GM23338 (cell line): ENCODE measurements at regions not wholly inside any gene's neighbourhood (a gene's known extent, or its start where the extent isn't known, plus 50 kb on each side); places are given as distances from the start of the nearest gene placed in this dataset.

Experiments
- ATAC-seq: fragments of 200-7000 bp; cut with Tn5 transposase; 3 replicates; pipeline ENCODE4 v1.9.1; 2020
- DNase-seq: peaks from one replicate; pipeline ENCODE4 v3.0.0-alpha.2; 2015; ENCODE audit warnings: low spot score
- H2AFZ ChIP-seq: fragments of 200-600 bp; sonication (generic); 2 replicates; pipeline ENCODE4 v1.8.0; 2016; ENCODE audit warnings: antibody characterized with exemption, mild to moderate bottlenecking, moderate library complexity
- H3F3A ChIP-seq: fragments of 200-600 bp; sonication (generic); replicated peaks from 2 replicates; pipeline ENCODE4 v1.8.0; 2017; ENCODE audit warnings: antibody characterized with exemption, mixed run types, low read depth
- H3K27ac ChIP-seq: fragments of 200-600 bp; sonication (generic); 2 replicates; pipeline ENCODE4 v1.6.1; 2016; ENCODE audit warnings: low read depth
- H3K27me3 ChIP-seq: fragments of 200-600 bp; sonication (generic); 2 replicates; pipeline ENCODE4 v1.8.0; 2016; ENCODE audit warnings: mild to moderate bottlenecking, mixed run types, moderate library complexity; ENCODE audit not compliant: insufficient read depth
- H3K36me3 ChIP-seq: fragments of 200-600 bp; sonication (generic); 2 replicates; pipeline ENCODE4 v1.8.0; 2016; ENCODE audit warnings: mild to moderate bottlenecking; ENCODE audit not compliant: insufficient read depth
- H3K4me1 ChIP-seq: fragments of 200-600 bp; sonication (generic); 2 replicates; pipeline ENCODE4 v1.8.0; 2016; ENCODE audit warnings: mild to moderate bottlenecking, moderate library complexity; ENCODE audit not compliant: insufficient read depth
- H3K4me2 ChIP-seq: fragments of 200-600 bp; sonication (generic); 2 replicates; pipeline ENCODE4 v1.7.1; 2017; ENCODE audit warnings: mixed run types
- H3K4me3 ChIP-seq: fragments of 200-600 bp; sonication (generic); 2 replicates; pipeline ENCODE4 v1.6.1; 2016; ENCODE audit warnings: mixed run types
- H3K79me2 ChIP-seq: fragments of 200-600 bp; sonication (generic); replicated peaks from 2 replicates; pipeline ENCODE4 v1.8.0; 2017; ENCODE audit warnings: mild to moderate bottlenecking; ENCODE audit not compliant: insufficient read depth
- H3K9me2 ChIP-seq: fragments of 200-600 bp; sonication (generic); 2 replicates; pipeline ENCODE4 v1.8.0; 2017; ENCODE audit not compliant: insufficient read depth
- H4K20me1 ChIP-seq: fragments of 200-600 bp; sonication (generic); replicated peaks from 2 replicates; pipeline ENCODE4 v1.8.0; 2017; ENCODE audit warnings: mild to moderate bottlenecking; ENCODE audit not compliant: insufficient read depth
- H3K27ac Mint-ChIP-seq: 2 replicates; pipeline ENCODE4 v1.8.0; 2020; ENCODE audit warnings: inconsistent platforms, mild to moderate bottlenecking, moderate library complexity, mixed read lengths
- H3K27me3 Mint-ChIP-seq: 3 replicates; pipeline ENCODE4 v1.8.0; 2022; ENCODE audit warnings: low read depth, mild to moderate bottlenecking, moderate library complexity, mixed read lengths, inconsistent platforms; ENCODE audit not compliant: insufficient read depth, poor library complexity
- H3K36me3 Mint-ChIP-seq: 3 replicates; pipeline ENCODE4 v1.8.0; 2021; ENCODE audit warnings: low read depth, mild to moderate bottlenecking, inconsistent platforms, moderate library complexity, mixed read lengths
- H3K4me1 Mint-ChIP-seq: 3 replicates; pipeline ENCODE4 v1.8.0; 2020; ENCODE audit warnings: mild to moderate bottlenecking, inconsistent platforms, mixed read lengths
- H3K4me3 Mint-ChIP-seq: 3 replicates; pipeline ENCODE4 v1.8.0; 2021; ENCODE audit warnings: moderate library complexity, mild to moderate bottlenecking, inconsistent platforms, mixed read lengths
- H3K9me3 Mint-ChIP-seq: 3 replicates; pipeline ENCODE4 v1.8.0; 2020; ENCODE audit warnings: moderate library complexity, mild to moderate bottlenecking, inconsistent platforms, mixed read lengths
- CREB1 ChIP-seq: fragments of 250-450 bp; sonication (Bioruptor Pico); IDR thresholded peaks from 2 replicates; pipeline ENCODE4 v1.5.0; 2020; ENCODE audit warnings: low read depth, mild to moderate bottlenecking, moderate library complexity
- CTCF ChIP-seq, 2 experiments: fragments of 200-600 bp in 1 of 2; sonication (generic) in 1 of 2; conservative IDR thresholded peaks; 2 replicates each; pipeline versions ENCODE4 v1.5.1 to v1.6.1; 2016 to 2017; ENCODE audit warnings: antibody characterized with exemption in 2 of 2, low read depth in 2 of 2, mild to moderate bottlenecking in 2 of 2, moderate library complexity in 1 of 2
- EZH2 ChIP-seq: fragments of 200-600 bp; sonication (generic); IDR thresholded peaks from one replicate; pipeline ENCODE4 v1.8.0; 2017; ENCODE audit warnings: antibody characterized with exemption, mild to moderate bottlenecking, low read depth; ENCODE audit not compliant: unreplicated experiment
- EZH2phosphoT487 ChIP-seq: fragments of 200-600 bp; sonication (generic); IDR thresholded peaks from one replicate; pipeline ENCODE4 v1.8.1; 2018; ENCODE audit warnings: antibody characterized with exemption; ENCODE audit not compliant: unreplicated experiment
- JUNB ChIP-seq: IDR thresholded peaks from one replicate; pipeline ENCODE4 v1.6.1; 2016; ENCODE audit warnings: antibody characterized with exemption; ENCODE audit not compliant: unreplicated experiment
- NANOG ChIP-seq: IDR thresholded peaks from 2 replicates; pipeline ENCODE4 v1.6.1; 2016; ENCODE audit warnings: antibody characterized with exemption, borderline replicate concordance
- POLR2AphosphoS5 ChIP-seq: IDR thresholded peaks from 2 replicates; pipeline ENCODE4 v1.6.1; 2016; ENCODE audit warnings: antibody characterized with exemption, low read depth
- STAT1 ChIP-seq: IDR thresholded peaks from one replicate; pipeline ENCODE4 v1.6.1; 2016; ENCODE audit warnings: antibody characterized with exemption; ENCODE audit not compliant: unreplicated experiment
- ZNF114 ChIP-seq: fragments of 250-450 bp; sonication (Bioruptor Pico); IDR thresholded peaks from 2 replicates; pipeline ENCODE4 v1.5.0; 2020; ENCODE audit warnings: mild to moderate bottlenecking, moderate library complexity
- ZNF331 ChIP-seq: fragments of 250-450 bp; sonication (Bioruptor Pico); IDR thresholded peaks from 2 replicates; pipeline ENCODE4 v1.5.0; 2020; ENCODE audit warnings: low read depth, mild to moderate bottlenecking, moderate library complexity
- TF ChIP-seq, protein P1 (sequence below): IDR thresholded peaks from 2 replicates; pipeline ENCODE4 v1.6.1; 2016; ENCODE audit warnings: antibody characterized with exemption
- TF ChIP-seq, protein P2 (sequence below): fragments of 250-450 bp; sonication (Bioruptor Pico); IDR thresholded peaks from 2 replicates; pipeline ENCODE4 v1.5.0; 2020; ENCODE audit warnings: mild to moderate bottlenecking, moderate library complexity

DNA sequence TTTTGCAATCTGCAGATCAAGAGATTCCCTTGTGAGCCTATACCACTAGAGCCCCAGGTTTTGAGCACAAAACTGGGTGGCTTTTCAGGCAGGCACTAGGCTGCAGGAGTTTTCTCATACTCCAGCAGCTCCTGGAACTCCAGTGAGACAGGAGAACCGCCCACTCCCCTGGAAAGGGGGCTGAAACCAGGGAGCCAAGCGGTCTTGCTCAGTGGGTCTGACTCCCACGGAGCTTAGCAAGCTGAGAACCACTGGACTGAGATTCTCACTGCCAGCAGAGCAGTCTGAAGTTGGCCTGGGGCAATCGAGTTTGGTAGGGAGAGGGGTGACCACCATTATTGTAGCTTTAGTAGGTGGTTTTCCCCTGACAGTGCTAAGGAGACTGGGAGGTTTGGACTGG, 313.8 kb upstream of the TEX13C start (continued):
- TF ChIP-seq NANOG (no peak), ZNF331 (CRISPR knock-in tag) (no peak), EZH2phosphoT487 (no peak), JUNB (no peak)
- TF ChIP-seq, protein P1, sequence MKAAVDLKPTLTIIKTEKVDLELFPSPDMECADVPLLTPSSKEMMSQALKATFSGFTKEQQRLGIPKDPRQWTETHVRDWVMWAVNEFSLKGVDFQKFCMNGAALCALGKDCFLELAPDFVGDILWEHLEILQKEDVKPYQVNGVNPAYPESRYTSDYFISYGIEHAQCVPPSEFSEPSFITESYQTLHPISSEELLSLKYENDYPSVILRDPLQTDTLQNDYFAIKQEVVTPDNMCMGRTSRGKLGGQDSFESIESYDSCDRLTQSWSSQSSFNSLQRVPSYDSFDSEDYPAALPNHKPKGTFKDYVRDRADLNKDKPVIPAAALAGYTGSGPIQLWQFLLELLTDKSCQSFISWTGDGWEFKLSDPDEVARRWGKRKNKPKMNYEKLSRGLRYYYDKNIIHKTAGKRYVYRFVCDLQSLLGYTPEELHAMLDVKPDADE, result no peak

DNA sequence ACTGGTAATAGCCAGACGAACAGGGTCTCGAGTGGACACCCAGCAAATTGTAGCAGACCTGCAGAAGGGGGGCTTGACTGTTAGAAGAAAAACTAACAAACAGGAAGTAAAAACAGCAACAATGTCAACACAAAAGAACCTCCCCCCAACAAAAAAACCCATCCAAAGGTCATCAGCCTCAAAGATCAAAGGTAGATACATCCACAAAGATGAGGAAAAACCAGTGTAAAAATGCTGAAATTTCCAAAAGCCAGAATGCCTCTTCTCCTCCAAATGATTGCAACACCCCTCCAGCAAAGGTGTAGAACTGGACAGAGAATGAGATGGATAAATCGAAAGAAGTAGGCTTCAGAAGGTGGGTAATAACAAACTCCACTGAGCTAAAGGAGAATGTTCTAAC, 313.0 kb upstream of the TEX13C start:
- no peaks in the 10 kb centered on the region for H3K27me3 Mint-ChIP-seq
- H3K4me1 Mint-ChIP-seq, result 0 out of 3 replicates have a peak, but pooled peaks cover 2% of the 10 kb centered on the region
- Histone ChIP-seq H2AFZ (no peak overlapping the region), H3K79me2 (no peaks in the 10 kb centered on the region), H3K36me3 (no peaks in the 10 kb centered on the region), H4K20me1 (no peaks in the 10 kb centered on the region), H3K4me3 (no peak overlapping the region), H3K27me3 (no peaks in the 10 kb centered on the region), H3K4me2 (no peak overlapping the region), H3K4me1 (no peaks in the 10 kb centered on the region), H3F3A (no peaks in the 10 kb centered on the region), H3K9me2 (no peaks in the 10 kb centered on the region), H3K27ac (no peak overlapping the region)
- no peak overlapping the region for H3K27ac Mint-ChIP-seq
- no peak overlapping the region for H3K4me3 Mint-ChIP-seq
- no peaks in the 10 kb centered on the region for H3K36me3 Mint-ChIP-seq
- no peak for ATAC-seq
- no peaks in the 10 kb centered on the region; the same call in 1 of the 3 replicates for H3K9me3 Mint-ChIP-seq
- no peak for DNase-seq
- TF ChIP-seq, protein P2, sequence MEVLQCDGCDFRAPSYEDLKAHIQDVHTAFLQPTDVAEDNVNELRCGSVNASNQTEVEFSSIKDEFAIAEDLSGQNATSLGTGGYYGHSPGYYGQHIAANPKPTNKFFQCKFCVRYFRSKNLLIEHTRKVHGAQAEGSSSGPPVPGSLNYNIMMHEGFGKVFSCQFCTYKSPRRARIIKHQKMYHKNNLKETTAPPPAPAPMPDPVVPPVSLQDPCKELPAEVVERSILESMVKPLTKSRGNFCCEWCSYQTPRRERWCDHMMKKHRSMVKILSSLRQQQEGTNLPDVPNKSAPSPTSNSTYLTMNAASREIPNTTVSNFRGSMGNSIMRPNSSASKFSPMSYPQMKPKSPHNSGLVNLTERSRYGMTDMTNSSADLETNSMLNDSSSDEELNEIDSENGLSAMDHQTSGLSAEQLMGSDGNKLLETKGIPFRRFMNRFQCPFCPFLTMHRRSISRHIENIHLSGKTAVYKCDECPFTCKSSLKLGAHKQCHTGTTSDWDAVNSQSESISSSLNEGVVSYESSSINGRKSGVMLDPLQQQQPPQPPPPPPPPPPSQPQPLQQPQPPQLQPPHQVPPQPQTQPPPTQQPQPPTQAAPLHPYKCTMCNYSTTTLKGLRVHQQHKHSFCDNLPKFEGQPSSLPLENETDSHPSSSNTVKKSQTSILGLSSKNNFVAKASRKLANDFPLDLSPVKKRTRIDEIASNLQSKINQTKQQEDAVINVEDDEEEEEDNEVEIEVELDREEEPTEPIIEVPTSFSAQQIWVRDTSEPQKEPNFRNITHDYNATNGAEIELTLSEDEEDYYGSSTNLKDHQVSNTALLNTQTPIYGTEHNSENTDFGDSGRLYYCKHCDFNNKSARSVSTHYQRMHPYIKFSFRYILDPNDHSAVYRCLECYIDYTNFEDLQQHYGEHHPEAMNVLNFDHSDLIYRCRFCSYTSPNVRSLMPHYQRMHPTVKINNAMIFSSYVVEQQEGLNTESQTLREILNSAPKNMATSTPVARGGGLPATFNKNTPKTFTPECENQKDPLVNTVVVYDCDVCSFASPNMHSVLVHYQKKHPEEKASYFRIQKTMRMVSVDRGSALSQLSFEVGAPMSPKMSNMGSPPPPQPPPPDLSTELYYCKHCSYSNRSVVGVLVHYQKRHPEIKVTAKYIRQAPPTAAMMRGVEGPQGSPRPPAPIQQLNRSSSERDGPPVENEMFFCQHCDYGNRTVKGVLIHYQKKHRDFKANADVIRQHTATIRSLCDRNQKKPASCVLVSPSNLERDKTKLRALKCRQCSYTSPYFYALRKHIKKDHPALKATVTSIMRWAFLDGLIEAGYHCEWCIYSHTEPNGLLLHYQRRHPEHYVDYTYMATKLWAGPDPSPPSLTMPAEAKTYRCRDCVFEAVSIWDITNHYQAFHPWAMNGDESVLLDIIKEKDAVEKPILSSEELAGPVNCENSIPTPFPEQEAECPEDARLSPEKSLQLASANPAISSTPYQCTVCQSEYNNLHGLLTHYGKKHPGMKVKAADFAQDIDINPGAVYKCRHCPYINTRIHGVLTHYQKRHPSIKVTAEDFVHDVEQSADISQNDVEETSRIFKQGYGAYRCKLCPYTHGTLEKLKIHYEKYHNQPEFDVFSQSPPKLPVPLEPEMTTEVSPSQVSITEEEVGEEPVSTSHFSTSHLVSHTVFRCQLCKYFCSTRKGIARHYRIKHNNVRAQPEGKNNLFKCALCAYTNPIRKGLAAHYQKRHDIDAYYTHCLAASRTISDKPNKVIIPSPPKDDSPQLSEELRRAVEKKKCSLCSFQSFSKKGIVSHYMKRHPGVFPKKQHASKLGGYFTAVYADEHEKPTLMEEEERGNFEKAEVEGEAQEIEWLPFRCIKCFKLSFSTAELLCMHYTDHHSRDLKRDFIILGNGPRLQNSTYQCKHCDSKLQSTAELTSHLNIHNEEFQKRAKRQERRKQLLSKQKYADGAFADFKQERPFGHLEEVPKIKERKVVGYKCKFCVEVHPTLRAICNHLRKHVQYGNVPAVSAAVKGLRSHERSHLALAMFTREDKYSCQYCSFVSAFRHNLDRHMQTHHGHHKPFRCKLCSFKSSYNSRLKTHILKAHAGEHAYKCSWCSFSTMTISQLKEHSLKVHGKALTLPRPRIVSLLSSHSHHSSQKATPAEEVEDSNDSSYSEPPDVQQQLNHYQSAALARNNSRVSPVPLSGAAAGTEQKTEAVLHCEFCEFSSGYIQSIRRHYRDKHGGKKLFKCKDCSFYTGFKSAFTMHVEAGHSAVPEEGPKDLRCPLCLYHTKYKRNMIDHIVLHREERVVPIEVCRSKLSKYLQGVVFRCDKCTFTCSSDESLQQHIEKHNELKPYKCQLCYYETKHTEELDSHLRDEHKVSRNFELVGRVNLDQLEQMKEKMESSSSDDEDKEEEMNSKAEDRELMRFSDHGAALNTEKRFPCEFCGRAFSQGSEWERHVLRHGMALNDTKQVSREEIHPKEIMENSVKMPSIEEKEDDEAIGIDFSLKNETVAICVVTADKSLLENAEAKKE, result no peak
- TF ChIP-seq CREB1 (CRISPR knock-in tag) (no peak), POLR2AphosphoS5 (no peak), EZH2phosphoT487 (no peak), EZH2 (no peak), ZNF331 (CRISPR knock-in tag) (no peak), STAT1 (no peak), JUNB (no peak), ZNF114 (CRISPR knock-in tag) (no peak), CTCF (conservative IDR thresholded peaks at IDR 0.05; ENCODE audit: low read depth in 2 of 2) (no peak)
- TF ChIP-seq, protein P1, result no peak
